HT-29 (cell line): ENCODE measurements at regions not wholly inside any gene's neighbourhood (a gene's known extent, or its start where the extent isn't known, plus 50 kb on each side); places are given as distances from the start of the nearest gene placed in this dataset.
A peak's percentile ranks its signal among the peaks of the same experiment; 100 is the strongest.

ENCODE experiments used
- DNase-seq: peaks from one replicate; pipeline ENCODE4 v3.0.0-alpha.2; 2015; ENCODE audit warnings: low spot score

DNA sequence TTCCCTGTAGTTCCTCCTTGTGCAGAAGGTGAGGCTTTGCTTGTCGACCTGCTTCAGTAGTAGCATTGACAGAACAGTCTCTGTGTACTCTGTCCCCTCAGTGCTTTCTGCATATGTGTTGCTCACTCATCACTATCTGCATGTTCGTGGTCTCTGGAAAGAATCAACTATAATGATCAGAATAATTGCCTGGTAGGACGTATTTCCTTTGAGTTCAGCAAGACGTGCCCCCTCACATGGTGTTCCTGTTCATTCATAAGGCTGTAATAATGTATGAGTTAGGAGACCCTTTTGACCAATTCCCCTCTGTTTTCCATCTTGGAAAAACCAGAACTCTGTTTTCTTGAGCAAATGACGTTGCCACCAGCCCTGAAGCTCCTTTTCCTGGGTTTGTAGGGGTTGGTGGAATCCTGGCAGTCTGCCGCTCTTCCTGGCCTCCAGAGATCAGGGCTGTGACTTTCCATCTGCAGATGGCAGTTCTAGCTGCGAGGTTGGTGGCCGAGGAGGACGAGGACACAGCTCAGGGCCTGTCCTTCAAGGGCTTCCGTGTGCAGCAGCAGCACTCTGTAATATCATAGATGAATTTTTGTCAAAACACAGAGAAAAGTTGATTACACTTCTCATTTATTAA, 61.9 kb downstream of the EXOSC2 start:
- no peak for DNase-seq

DNA sequence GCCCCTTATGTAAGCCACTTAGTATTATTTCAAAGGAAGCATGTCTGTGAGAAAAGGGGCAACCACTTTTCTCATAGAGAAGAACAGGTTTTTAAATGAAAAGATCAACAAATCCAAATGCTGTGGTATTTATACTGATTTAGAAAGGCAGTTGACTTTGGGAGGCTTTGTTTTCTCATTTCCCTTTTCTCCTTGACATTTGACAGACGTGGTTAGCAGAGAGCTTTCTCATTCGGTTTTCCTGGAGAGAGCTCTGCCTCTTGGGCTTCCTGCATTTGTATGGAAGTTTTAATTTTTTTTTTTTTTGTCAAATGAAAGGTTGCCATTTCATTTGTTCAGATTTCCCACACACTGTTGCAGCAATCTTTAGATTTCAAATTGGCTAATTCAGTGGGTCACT, 62.5 kb downstream of the EXOSC2 start:
- no peak for DNase-seq

GRCh38 chr9:130756455-130757152, 63.0 kb downstream of the EXOSC2 start:
- no peak for DNase-seq

DNA sequence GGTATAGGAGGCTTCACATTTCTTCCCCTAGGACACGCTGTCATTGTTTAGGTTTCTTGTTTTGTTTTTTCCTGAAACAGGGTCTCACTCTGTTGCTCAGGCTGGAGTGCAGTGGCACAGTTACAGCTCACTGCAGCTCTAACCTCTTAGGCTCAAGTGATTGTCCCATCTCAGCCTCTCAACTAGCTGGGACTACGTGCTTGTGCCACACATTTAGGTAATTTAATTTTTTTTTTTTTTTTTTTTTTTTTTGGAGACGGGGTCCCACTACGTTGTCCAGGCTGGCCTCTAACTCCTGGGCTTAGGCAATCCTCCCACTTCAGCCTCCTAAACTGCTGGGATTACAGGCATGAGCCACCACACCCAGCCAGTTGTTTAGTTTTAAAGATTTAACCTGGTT, 66.2 kb downstream of the EXOSC2 start:
- no peak for DNase-seq

DNA sequence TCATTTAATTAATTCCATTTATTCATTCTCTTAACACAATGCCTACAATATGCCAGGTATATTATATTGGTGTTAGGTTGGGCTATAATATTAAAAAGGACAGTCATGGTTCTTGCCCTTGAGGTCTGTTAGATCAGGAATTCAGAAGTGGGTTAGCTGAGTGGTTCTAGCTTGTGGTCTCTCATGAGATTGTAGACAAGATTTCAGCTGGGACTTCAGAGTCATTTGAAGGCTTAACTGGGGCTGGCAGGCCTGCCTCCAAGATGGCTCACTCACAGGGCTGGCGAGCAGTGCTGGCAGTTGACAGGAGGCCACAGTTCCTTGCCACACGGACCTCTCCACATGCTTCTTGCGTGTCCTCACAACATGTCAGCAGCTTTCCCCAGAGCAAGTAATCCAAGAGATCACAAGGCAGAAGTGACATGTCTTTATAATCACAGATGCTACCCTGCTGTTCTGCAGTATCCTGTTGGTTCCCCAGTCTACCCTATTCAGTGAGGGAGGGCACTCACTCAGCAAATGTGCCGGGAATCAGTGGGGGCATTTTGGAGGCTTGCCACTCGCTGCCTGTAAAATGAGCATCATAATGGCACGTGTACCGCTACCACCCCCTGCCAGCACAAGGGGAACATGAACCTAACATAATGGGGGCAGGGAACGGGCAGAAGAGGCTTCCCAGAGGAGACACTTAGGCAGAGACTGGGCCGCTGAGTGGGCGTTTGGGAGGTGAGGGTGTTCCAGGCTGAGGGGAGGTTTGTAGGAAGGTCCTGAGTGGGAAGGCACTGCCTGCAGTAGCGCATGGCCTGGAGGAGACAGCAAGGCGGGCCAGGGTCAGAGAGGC, 70.0 kb downstream of the EXOSC2 start:
- DNase-seq: no peak

DNA sequence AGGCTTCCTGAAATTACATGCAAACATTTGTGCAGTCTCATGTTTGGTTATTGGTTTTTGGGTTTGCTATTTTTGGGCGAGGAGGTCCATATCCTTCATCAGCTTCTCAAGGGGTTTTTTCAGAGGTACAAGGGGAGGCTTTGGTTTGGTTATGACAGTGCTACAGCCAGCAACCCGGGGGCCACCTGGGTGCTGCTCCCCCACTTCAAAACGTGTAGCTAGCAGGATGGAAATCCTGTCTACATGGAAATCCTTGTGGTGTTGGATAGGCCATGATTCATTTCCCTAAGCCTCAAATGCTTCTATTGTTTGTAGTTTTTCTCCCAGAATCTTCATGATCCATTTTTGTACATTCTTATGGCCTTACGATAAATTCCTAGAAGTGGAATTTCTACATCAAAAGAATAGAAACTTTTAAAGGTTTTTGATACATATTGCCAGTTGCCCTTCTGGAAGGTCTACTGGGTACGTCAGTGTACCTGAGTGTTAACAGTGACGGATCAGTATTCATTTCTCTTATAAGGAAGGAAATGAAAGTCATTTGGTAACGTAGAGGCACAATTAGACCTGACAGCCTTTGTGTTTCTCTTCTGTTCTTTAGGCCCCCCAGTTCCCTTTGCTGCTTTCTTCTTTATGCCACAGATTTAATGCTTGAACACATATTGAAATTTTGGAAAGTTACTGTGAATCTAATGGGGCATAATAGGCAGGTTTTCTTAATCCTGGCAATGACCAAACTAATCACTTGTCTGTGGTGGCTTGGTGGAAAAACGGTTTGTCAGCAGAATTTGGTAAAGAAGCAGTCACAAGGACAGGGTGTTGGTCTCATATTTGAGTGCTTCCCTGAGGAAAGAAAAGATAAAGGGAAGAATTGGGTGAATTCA, 69.7 kb upstream of the ABL1 start:
- no peak for DNase-seq

DNA sequence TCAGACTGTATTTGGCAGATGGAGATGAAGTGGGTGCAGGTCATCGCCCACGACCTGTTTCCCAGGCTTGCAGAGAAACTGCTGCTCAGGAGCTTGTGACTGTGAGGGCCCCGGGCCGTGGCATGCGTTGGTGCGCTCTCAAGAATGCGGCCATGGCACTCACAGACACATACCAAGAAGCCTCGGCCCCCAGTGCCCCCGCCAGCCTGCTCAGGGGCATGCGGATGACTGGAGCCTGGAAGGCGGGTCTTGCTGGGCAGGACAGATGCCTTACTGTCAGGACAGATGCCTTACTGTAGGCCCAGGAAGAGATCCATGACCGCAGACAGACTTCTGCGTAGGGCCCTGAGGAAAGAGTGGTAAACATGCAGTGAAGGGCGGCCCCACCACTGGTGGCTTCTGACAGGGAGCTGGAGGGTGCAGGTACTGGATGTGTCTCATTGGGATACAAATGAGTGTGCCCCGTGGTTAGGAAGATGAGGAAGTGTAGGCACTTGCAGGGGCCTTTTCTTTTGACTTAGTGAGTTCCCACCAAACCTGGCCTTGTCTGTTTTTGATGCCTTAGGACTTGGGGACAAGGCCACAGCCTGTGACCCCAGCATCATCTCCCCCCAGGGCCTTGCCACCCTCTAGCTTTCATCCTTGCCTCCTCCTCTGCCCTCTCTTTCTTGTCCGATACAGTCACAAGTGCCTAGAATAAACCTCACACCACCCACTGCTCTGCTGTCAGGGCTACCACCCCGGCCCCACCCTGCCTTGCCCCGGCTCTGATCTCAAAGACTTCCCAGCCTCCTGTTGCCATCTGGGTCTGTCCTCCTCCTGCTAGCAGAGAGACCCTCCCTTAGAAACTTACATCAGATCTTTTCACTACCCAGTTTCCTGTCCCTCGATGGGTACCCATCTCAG, 68.8 kb upstream of the ABL1 start:
- no peak for DNase-seq

GRCh38 chr9:130766927-130767307, 68.1 kb upstream of the ABL1 start:
- DNase-seq: no peak

DNA sequence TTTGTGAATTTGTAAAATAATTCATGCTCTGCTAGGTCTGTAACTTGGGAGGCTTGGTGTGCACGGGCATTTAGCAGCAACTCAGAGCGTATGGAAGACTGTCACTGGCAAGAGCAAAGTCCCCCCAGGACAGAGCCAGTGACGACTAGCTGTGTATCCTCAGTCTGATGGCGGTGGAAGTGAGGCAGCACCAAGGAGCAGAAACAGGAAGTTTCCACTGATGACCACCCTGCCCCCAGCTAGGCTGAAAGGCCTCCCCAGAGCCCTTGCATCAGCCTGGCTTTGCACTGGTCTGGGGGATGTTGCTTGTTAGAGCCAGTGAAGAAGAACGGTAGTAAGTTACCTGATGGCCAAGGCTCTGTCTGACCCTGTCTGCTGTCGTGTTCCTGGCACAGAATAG, 66.8 kb upstream of the ABL1 start:
- no peak for DNase-seq

DNA sequence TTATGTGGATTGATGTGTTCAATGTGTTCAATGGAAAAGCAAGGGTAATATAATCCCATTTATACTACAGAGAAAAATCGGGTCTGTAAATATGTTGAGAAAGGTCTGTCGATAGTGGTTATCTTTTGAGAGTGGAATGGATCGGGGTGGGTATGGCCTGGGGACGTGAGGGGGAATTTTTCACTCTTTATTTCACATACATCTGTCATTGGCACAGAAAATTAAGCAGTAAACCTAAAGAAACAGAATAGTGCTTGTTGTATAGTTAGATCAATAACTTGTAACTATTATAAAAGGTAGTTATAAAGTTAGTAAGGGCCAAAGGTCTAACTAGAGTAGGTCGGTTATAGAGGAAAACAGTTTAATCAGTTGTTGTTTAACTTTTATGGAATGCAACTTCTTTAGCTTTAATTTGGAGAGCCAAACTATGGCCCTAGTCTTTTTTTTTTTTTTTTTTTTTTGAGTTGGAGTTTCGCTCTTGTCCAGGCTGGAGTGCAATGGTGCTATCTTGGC, 66.1 kb upstream of the ABL1 start:
- no peak for DNase-seq

DNA sequence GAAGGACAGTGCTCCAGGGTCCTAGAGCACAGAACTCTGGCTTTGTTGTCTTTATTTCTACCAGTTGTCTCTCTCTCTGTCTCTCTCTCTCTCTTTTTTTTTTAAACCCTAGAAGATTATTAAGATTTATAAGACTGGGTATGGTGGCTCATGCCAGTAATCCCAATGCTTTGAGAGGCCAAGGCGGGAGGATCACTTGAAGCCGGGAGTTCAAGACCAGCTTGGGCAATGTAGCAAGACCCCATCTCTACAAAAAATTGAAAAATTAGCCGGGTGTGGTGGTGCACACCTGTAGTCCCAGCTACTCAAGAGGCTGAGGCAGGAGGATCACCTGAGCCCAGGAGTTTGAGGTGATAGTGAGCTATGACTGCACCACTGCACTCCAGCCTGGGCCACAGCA, 65.0 kb upstream of the ABL1 start:
- no peak for DNase-seq

DNA sequence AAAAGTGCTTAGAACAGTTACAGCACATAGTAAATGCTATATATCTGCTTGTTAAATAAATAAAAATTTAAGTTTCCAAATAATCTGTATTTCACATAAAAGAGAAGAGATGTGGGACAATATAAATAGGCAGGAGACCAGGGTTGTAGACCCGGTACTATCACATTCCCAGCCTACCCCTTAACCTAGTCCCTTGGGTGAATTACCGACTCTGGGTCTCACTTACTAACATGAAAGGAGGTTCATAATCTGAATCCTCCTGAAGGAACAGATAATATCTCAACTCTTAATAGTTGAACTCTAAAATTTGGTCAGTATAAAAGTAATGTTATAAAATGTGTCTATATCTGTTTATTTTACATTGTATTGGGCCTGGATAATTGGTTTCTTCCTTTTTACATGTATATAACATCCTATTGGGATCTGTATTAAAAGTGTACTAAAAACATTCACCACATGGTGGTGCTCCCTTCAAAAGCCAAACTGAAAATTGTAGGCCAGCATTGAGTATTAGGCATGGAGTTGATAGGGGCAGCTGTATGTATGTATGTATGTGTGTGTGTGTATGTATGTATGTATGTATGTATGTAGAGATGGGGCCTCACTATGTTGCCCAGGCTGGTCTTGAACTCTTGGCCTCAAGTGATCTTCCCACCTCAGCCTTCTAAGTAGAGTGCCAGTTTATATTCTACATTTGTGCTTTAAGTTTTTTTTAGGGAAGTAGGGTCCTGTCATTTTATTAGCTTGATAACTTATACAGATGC, 64.2 kb upstream of the ABL1 start:
- peak; percentile 71 for DNase-seq

GRCh38 chr9:130772185-130772584, 62.9 kb upstream of the ABL1 start:
- DNase-seq: no peak

GRCh38 chr9:130774183-130774582, 60.9 kb upstream of the ABL1 start:
- DNase-seq: no peak

DNA sequence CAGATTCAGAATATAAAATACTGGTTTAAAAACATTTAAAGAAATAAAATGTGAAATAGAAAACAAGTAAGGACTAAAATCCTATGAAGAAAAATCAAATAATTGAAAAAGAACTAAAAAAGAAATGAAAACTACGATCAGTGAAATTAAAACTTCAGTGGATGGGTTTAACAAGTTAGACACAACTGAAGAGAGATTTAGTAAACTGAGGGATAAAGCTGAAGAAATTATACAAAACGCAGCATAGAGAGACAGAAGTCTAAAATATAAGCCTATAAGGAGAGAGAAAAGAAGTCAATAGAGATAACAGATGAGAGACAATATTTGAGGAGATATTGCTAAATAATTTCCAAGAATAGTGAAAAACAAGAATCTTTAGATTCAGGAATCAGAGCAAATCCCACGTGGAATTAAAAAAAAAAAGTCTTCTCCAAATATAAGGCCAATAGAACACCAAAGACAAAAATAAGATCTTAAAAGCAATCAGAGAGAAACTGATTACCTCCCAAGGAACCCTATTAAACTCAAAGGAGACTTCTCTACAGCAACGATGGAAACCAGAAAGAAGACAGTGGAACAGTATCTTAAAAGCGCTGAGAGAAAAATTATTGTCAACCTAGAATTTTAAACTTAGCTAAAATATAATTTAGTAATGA, 59.6 kb upstream of the ABL1 start:
- DNase-seq: no peak

- DNase-seq: no peak
Observed at GRCh38 chr9:130779153-130779855, 55.8 kb upstream of the ABL1 start.

DNA sequence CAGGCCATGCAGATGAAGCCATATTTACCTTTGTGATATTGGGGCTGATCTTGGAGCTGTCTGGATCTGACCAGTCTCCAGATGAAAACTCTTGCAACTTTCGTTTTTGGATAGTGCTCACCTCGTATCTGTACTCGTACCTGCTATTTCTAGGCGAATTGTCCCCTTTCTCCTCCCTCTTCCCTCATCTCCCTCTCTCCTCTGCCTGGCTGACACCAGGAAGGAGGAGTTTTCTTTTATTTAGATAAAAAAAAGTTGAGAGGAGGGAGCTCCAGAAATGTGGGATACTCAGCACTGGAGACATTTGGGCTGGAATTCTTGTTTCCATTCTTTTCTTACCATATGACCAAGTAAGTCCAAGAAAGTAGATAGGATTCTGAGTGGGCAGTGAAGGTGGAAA, 54.6 kb upstream of the ABL1 start:
- DNase-seq: no peak

- no peak for DNase-seq
Observed at GRCh38 chr9:130780865-130781504, 54.1 kb upstream of the ABL1 start.
